Caco-2 (cell line): ENCODE measurements at regions not wholly inside any gene's neighbourhood (a gene's known extent, or its start where the extent isn't known, plus 50 kb on each side); places are given as distances from the start of the nearest gene placed in this dataset.

Source experiments
- BruUV-seq: library from RNA; stranded (reverse); fragments of 400-500 nt; replicated peaks from 2 replicates; lab custom pipeline; 2021; lab: Mats Ljungman, UMichigan
- CTCF ChIA-PET: fragments of 300-600 bp; sonication (Branson Sonifier 250); formaldehyde crosslinking; loops from one replicate; lab custom pipeline; 2022; ENCODE audit warnings: antibody characterized with exemption; lab: Charles Lee
- POLR2A ChIA-PET: fragments of 300-600 bp; sonication (Branson Sonifier 250); formaldehyde crosslinking; loops from one replicate; lab custom pipeline; 2022; ENCODE audit warnings: antibody characterized with exemption; lab: Charles Lee
- DNase-seq, 2 experiments: peaks; one replicate each; pipeline versions ENCODE4 v3.0.0 to v3.0.0-alpha.2; 2020 to 2022
- H3K27me3 ChIP-seq: replicated peaks from 2 replicates; pipeline ENCODE4 v1.6.0; 2011; ENCODE audit warnings: low read length; ENCODE audit not compliant: control insufficient read depth, insufficient read depth
- H3K36me3 ChIP-seq: 2 replicates; pipeline ENCODE4 v1.5.1; 2011; ENCODE audit warnings: low read length; ENCODE audit not compliant: control insufficient read depth, insufficient read depth
- H3K4me1 ChIP-seq: fragments of 250-450 bp; sonication (Bioruptor Pico); 2 replicates; pipeline ENCODE4 v1.5.1; 2020; ENCODE audit warnings: mild to moderate bottlenecking
- H3K4me3 ChIP-seq: 2 replicates; pipeline ENCODE4 v1.5.1; 2011; ENCODE audit warnings: low read depth, mild to moderate bottlenecking, control low read depth, low read length
- H3K9me3 ChIP-seq: fragments of 250-450 bp; sonication (Bioruptor Pico); 2 replicates; pipeline ENCODE4 v1.5.1; 2020; ENCODE audit warnings: mild to moderate bottlenecking, moderate library complexity
- H3K27ac Mint-ChIP-seq: one replicate; pipeline ENCODE4 v1.8.0; 2022; ENCODE audit warnings: mixed read lengths; ENCODE audit not compliant: unreplicated experiment
- H3K27me3 Mint-ChIP-seq: one replicate; pipeline ENCODE4 v1.8.0; 2022; ENCODE audit warnings: mixed read lengths; ENCODE audit not compliant: insufficient read depth, unreplicated experiment
- H3K36me3 Mint-ChIP-seq: one replicate; pipeline ENCODE4 v1.8.0; 2022; ENCODE audit warnings: mild to moderate bottlenecking, mixed read lengths; ENCODE audit not compliant: insufficient read depth, unreplicated experiment
- H3K4me1 Mint-ChIP-seq: one replicate; pipeline ENCODE4 v1.8.0; 2022; ENCODE audit warnings: low read depth, mixed read lengths; ENCODE audit not compliant: unreplicated experiment
- H3K4me3 Mint-ChIP-seq: one replicate; pipeline ENCODE4 v1.8.0; 2022; ENCODE audit warnings: mild to moderate bottlenecking, moderate library complexity, mixed read lengths; ENCODE audit not compliant: unreplicated experiment
- H3K9me3 Mint-ChIP-seq: one replicate; pipeline ENCODE4 v1.8.0; 2022; ENCODE audit warnings: mixed read lengths; ENCODE audit not compliant: unreplicated experiment
- intact Hi-C: fragments of 100-400 bp; cut with micrococcal nuclease; formaldehyde crosslinking; loops from one replicate; pipeline ENCODE4 v1.10.0; 2022; ENCODE audit not compliant: unreplicated experiment
- TF ChIP-seq, protein P1 (sequence below), 2 experiments: fragments of 200-600 bp in 1 of 2; IDR thresholded peaks; 1 replicate in 1 of 2; 2 replicates in 1 of 2; pipeline versions ENCODE4 v1.5.1 to v1.8.0; 2011 to 2022; ENCODE audit warnings: antibody characterized with exemption in 1 of 2, control low read depth in 1 of 2, inconsistent platforms in 1 of 2, low read depth in 1 of 2, low read length in 1 of 2, mild to moderate bottlenecking in 1 of 2, moderate library complexity in 1 of 2; ENCODE audit not compliant: insufficient read depth in 1 of 2, severe bottlenecking in 1 of 2, unreplicated experiment in 1 of 2

DNA sequence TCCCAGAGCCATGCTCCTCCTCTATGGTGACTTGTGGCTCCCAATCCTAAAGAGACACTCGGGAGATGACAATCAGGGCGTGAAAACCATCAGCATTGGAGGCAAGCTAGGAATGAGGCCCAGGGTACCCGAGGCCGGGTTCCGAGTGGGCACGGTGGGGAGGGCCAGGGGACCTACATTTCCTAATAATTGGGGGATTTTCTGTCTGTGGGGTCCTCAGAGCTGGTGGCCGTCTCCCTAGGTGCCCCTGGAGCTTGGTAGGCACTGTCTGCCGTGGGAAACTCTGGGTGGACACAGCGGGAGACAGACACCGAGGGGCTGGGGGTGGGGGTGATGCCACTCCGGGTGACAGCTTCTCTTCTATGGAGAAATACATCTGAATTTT lies 312.5 kb upstream of the TNRC6C start:
- Mint-ChIP-seq H3K9me3 (peaks cover 29% of the 10 kb centered on the region), H3K36me3 (no peaks in the 10 kb centered on the region), H3K4me3 (no peak overlapping the region), H3K27ac (no peak overlapping the region), H3K4me1 (no peaks in the 10 kb centered on the region), H3K27me3 (peaks cover 15% of the 10 kb centered on the region)
- no peaks in the 10 kb centered on the region for H3K4me1 ChIP-seq
- CTCF ChIA-PET = no interaction called here
- BruUV-seq = no TSS peak
- H3K36me3 ChIP-seq = no peaks in the 10 kb centered on the region
- intact Hi-C loops = no loop called here
- H3K4me3 ChIP-seq = no peak overlapping the region
- no peak for DNase-seq
- no peaks in the 10 kb centered on the region for H3K27me3 ChIP-seq
- POLR2A ChIA-PET = no interaction called here
- TF ChIP-seq, protein P1, sequence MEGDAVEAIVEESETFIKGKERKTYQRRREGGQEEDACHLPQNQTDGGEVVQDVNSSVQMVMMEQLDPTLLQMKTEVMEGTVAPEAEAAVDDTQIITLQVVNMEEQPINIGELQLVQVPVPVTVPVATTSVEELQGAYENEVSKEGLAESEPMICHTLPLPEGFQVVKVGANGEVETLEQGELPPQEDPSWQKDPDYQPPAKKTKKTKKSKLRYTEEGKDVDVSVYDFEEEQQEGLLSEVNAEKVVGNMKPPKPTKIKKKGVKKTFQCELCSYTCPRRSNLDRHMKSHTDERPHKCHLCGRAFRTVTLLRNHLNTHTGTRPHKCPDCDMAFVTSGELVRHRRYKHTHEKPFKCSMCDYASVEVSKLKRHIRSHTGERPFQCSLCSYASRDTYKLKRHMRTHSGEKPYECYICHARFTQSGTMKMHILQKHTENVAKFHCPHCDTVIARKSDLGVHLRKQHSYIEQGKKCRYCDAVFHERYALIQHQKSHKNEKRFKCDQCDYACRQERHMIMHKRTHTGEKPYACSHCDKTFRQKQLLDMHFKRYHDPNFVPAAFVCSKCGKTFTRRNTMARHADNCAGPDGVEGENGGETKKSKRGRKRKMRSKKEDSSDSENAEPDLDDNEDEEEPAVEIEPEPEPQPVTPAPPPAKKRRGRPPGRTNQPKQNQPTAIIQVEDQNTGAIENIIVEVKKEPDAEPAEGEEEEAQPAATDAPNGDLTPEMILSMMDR (IDR thresholded peaks at IDR 0.05; ENCODE audit: insufficient read depth in 1 of 2, low read depth in 1 of 2, low read length in 1 of 2, severe bottlenecking in 1 of 2, unreplicated experiment in 1 of 2) = no peak
- H3K9me3 ChIP-seq = 0 out of 2 replicates have a peak, but pooled peaks cover 2% of the 10 kb centered on the region

DNA sequence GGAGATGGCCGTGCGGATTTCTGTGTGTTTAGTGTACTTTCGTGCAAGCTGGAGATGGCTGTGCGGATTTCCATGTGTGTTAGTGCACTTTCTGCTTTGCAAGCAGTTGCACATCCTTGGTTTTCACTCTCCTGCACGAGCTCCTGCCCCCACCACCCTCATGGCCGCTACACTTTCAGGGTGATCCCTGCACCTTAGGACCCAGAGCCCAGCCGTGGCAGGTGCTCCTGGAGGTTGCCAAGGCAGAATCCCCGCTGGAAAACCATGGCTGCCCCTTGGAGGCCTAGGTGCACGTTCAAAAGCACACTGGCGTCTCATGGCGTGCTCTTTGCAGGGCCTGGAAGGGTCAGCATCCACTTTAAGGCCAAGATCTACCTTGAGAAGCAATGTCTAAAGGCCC lies 311.0 kb upstream of the TNRC6C start:
- Histone ChIP-seq H3K27me3 (no peaks in the 10 kb centered on the region), H3K4me1 (no peaks in the 10 kb centered on the region), H3K4me3 (no peak overlapping the region), H3K36me3 (no peaks in the 10 kb centered on the region), H3K9me3 (0 out of 2 replicates have a peak, but pooled peaks cover 2% of the 10 kb centered on the region)
- Mint-ChIP-seq H3K9me3 (peaks cover 29% of the 10 kb centered on the region), H3K36me3 (no peaks in the 10 kb centered on the region), H3K27me3 (peaks cover 10% of the 10 kb centered on the region), H3K4me3 (no peak overlapping the region), H3K4me1 (no peaks in the 10 kb centered on the region), H3K27ac (no peak overlapping the region)
- BruUV-seq = no TSS peak
- ChIA-PET CTCF (no interaction called here), POLR2A (no interaction called here)
- TF ChIP-seq, protein P1 (IDR thresholded peaks at IDR 0.05; ENCODE audit: insufficient read depth in 1 of 2, low read depth in 1 of 2, low read length in 1 of 2, severe bottlenecking in 1 of 2, unreplicated experiment in 1 of 2) = no peak
- intact Hi-C loops = no loop called here
- no peak for DNase-seq

DNA sequence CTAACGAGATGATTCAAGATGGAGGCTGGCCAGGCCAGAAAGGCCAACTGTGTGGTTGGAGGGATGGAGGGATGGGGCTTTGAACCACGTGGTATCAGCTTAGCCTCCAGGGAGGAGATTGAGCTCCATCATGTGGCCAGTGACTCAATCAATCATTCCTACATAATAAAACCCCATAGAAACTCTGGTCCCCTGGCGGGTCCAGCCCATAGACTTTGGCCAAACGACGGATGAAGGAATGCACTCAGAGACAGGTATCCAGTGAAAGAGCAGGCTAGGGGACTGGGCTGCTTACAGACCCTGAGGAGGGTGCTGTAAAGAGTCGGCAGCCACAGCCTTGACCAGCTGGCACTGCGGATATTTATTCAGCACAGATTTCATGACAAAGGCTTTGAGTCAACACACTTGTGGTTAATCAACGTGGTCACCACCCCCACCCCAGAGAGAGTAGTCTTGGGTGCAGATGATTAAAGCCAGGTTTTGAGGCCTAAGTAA lies 308.7 kb upstream of the TNRC6C start:
- intact Hi-C loops = no loop called here
- no peak for DNase-seq
- ChIA-PET POLR2A (no interaction called here), CTCF (no interaction called here)
- TF ChIP-seq, protein P1 (IDR thresholded peaks at IDR 0.05; ENCODE audit: insufficient read depth in 1 of 2, low read depth in 1 of 2, low read length in 1 of 2, severe bottlenecking in 1 of 2, unreplicated experiment in 1 of 2) = no peak
- Mint-ChIP-seq H3K4me3 (no peak overlapping the region), H3K27me3 (peaks cover 16% of the 10 kb centered on the region), H3K27ac (no peak overlapping the region), H3K4me1 (no peaks in the 10 kb centered on the region), H3K9me3 (peaks cover 29% of the 10 kb centered on the region), H3K36me3 (no peaks in the 10 kb centered on the region)
- Histone ChIP-seq H3K36me3 (no peaks in the 10 kb centered on the region), H3K4me3 (no peak overlapping the region), H3K9me3 (0 out of 2 replicates have a peak, but pooled peaks cover 2% of the 10 kb centered on the region), H3K27me3 (no peaks in the 10 kb centered on the region), H3K4me1 (no peaks in the 10 kb centered on the region)
- BruUV-seq = no TSS peak
